ENCODE measurements at regions not wholly inside any gene's neighbourhood (a gene's known extent, or its start where the extent isn't known, plus 50 kb on each side); places are given as distances from the start of the nearest gene placed in this dataset.

DNA sequence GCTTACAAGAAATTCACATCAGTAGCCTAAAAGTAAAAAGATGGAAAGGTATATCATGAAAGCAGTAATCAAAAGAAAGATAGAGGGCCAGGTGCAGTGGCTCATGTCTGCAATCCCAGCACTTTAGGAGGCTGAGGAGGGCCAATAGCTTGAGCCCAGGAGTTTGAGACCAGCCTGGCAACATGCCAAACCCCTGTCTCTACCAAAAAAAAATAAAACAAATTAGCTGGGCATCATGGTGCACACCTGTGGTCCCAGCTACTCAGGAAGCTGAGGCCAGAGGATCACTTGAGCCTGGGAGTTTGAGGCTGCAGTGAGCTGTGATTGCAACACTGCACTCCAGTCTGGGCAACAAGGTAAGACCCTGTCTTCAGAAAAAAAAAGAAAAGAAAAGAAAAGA lies 55.5 kb downstream of the GSPT2 start:
- DNase-seq: peak; percentile 5

DNA sequence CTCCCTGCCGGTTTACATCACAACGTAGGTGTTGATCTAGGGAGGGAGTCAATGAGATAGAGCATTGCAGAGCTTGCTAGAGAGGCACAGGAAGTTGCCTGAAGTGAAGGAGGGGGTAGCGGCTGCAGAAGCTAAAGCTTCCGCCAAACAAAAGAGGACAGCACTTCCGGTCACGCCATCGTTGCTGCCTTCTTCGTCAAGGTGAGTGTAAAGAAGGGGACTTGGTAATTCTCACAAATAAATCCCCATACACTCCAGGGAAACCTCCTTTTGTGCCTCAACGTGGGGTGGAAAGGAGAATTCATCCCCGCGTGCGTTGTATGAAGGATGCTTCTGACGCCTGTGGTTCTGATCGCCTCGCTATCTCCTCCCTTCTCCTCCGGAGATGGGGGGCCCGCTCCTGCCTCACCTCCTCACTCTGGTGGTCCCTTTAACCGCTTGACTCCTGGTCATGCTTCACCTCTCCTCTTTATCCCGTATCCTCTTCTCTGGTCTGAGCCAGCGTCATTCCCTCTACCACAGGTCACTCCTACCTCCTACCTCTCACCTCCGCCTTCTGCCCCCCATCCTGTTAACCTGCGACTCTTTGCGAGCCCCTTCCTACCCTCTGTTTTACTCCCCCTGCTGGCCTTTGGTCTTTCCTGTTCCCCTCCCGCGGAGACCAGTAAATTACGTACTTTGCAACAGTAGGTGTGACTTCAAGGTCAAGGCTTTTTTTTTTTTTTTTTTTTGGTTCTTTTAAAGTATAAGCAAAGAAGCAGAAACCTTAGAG lies 59.9 kb downstream of the GSPT2 start:
- DNase-seq: peak; percentile 26

GRCh38 chrX:51803833-51804232 lies 60.6 kb downstream of the GSPT2 start:
- no peak for DNase-seq

- DNase-seq: no peak
Observed at GRCh38 chrX:51804741-51805140, 61.5 kb downstream of the GSPT2 start.

- DNase-seq: no peak
Observed at GRCh38 chrX:51813886-51814460, 70.7 kb downstream of the GSPT2 start.

DNA sequence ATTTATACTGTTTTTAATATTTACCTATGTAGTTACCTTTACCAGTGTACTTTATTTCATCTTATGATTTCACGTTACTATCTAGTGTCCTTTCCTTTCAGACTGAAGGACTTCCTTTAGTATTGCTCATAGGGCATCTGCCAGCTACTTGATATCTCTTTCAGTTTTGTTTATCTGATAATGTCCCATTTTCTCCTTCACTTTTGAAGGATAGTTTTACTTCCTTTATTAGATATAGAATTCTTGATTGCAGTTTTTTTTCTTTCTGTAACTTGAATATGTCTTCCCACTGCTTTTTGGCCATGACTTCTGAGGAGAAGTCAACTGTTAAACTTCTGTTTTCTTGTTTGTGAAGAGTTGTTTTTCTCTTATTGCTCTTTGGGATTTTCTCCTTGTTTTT lies 69.4 kb upstream of the MAGED1 start:
- no peak for DNase-seq

GRCh38 chrX:51825436-51825835 lies 68.0 kb upstream of the MAGED1 start:
- no peak for DNase-seq

GRCh38 chrX:51834076-51834475 lies 59.3 kb upstream of the MAGED1 start:
- no peak for DNase-seq

DNA sequence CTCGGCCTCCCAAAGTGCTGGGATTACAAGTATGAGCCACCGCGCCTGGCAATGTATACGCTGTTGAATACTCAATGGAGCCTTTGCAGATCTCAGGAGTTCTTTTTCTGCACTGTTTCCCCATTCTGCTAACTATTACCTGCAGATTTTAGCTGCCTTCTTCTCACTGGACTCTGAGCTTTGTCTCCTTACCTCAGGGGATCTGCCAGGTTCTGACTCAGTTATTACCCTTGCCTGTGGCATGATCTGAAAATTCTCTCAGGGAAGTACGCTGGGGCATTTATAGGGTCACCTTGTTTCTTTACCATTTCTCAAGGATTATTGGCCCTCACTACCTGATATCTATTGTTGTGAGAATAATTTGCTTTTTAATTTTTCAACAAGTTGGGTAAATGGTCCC lies 56.6 kb upstream of the MAGED1 start:
- no peak for DNase-seq

- DNase-seq: peak; percentile 1
Observed at GRCh38 chrX:51837451-51837850, 56.0 kb upstream of the MAGED1 start.

DNA sequence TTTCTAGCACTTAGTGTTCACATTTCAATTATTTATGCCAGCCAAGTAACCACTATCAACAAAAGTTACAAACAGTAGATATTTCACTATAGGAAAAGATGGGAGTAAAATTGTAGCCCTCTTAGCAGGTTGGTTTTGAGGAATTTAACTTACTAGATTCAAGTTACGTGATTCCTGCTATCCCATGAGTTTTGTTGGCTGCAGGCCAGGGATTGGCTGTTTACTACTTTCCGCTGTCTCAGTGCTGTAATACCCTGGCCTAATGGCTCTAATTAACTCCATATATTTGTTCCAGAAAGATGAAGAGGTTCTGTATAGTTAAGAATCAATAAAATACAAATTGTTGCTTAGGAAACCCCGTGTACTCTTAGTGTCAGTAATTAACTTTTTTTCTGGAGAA lies 55.5 kb upstream of the MAGED1 start:
- peak; percentile 36 for DNase-seq
